Endothelial cell of umbilical vein (primary cell): ENCODE measurements at regions not wholly inside any gene's neighbourhood (a gene's known extent, or its start where the extent isn't known, plus 50 kb on each side); places are given as distances from the start of the nearest gene placed in this dataset.

ENCODE experiments used
- BruUV-seq: library from RNA; stranded (reverse); fragments of 400-500 nt; replicated peaks from 2 replicates; lab custom pipeline; 2021; lab: Mats Ljungman, UMichigan
- CTCF ChIA-PET: fragments of 300-600, 350-600 bp; sonication (Branson Sonifier 250); formaldehyde crosslinking; loops from one replicate; lab custom pipeline; 2021; ENCODE audit warnings: antibody characterized with exemption, inconsistent platforms; lab: Charles Lee
- POLR2A ChIA-PET: fragments of 300-600, 350-600 bp; sonication (Branson Sonifier 250); formaldehyde crosslinking; loops from one replicate; lab custom pipeline; 2021; ENCODE audit warnings: antibody characterized with exemption, inconsistent platforms; lab: Charles Lee
- DNase-seq: peaks from one replicate; pipeline ENCODE4 v3.0.0-alpha.2; 2011; ENCODE audit warnings: low read depth, low spot score
- FAIRE-seq: peaks from 2 replicates; lab custom pipeline; 2011; peaks lifted over from hg19 to GRCh38; lab: Jason Lieb, UNC
- H2AFZ ChIP-seq: 2 replicates; pipeline ENCODE4 v1.6.0; 2012; ENCODE audit warnings: low read depth, low read length, control low read depth, inconsistent platforms
- H3K27ac ChIP-seq: 2 replicates; pipeline ENCODE4 v1.5.1; 2011; ENCODE audit warnings: low read depth, mild to moderate bottlenecking, control low read depth, low read length, moderate library complexity; ENCODE audit not compliant: insufficient read depth
- H3K27me3 ChIP-seq, 2 experiments: 2 replicates each; pipeline versions ENCODE4 v1.6.0 to v1.6.1; 2011; ENCODE audit warnings: low read length in 2 of 2, mixed read lengths in 1 of 2; ENCODE audit not compliant: control insufficient read depth in 2 of 2, insufficient read depth in 2 of 2
- H3K36me3 ChIP-seq, 2 experiments: 2 replicates in 1 of 2; 3 replicates in 1 of 2; pipeline ENCODE4 v1.5.1; 2011; ENCODE audit warnings: low read length in 2 of 2, mild to moderate bottlenecking in 1 of 2, moderate library complexity in 1 of 2; ENCODE audit not compliant: control insufficient read depth in 2 of 2, insufficient read depth in 2 of 2; ENCODE audit errors: extremely low read depth in 1 of 2
- H3K4me1 ChIP-seq: 3 replicates; pipeline ENCODE4 v1.5.1; 2011; ENCODE audit warnings: mild to moderate bottlenecking, low read length; ENCODE audit not compliant: control insufficient read depth, insufficient read depth; ENCODE audit errors: extremely low read depth
- H3K4me2 ChIP-seq: 2 replicates; pipeline ENCODE4 v1.6.1; 2011; ENCODE audit warnings: low read length, control low read depth, mixed read lengths; ENCODE audit not compliant: insufficient read depth
- H3K4me3 ChIP-seq, 3 experiments: fragments of 200-600 bp in 1 of 3; sonication (generic), shearing (Covaris generic) in 1 of 3; replicated peaks in 1 of 3; 2 replicates each; pipeline ENCODE4 v1.5.1; 2011 to 2016; ENCODE audit warnings: control low read depth in 3 of 3, low read length in 3 of 3, mild to moderate bottlenecking in 2 of 3, inconsistent platforms in 1 of 3, low read depth in 1 of 3, moderate library complexity in 1 of 3; ENCODE audit not compliant: insufficient read depth in 1 of 3
- H3K79me2 ChIP-seq: 2 replicates; pipeline ENCODE4 v1.6.0; 2012; ENCODE audit warnings: low read length, inconsistent platforms; ENCODE audit not compliant: control insufficient read depth, insufficient read depth
- H3K9ac ChIP-seq: replicated peaks from 2 replicates; pipeline ENCODE3; 2011; ENCODE audit warnings: low read length, control low read depth; ENCODE audit not compliant: insufficient read depth; ENCODE audit errors: extremely low read depth
- H3K9me1 ChIP-seq: replicated peaks from 3 replicates; pipeline ENCODE4 v1.6.0; 2011; ENCODE audit warnings: mild to moderate bottlenecking, low read length; ENCODE audit not compliant: control insufficient read depth, insufficient read depth; ENCODE audit errors: extremely low read depth
- H3K9me3 ChIP-seq: replicated peaks from 2 replicates; pipeline ENCODE4 v1.5.1; 2012; ENCODE audit warnings: low read length, inconsistent platforms; ENCODE audit not compliant: control insufficient read depth, insufficient read depth
- H4K20me1 ChIP-seq: replicated peaks from 2 replicates; pipeline ENCODE3; 2011; ENCODE audit warnings: mild to moderate bottlenecking, low read length; ENCODE audit not compliant: control insufficient read depth, insufficient read depth; ENCODE audit errors: extremely low read depth
- CTCF ChIP-seq, 2 donors: IDR thresholded peaks; 1 replicate in 1 of 2; 2 replicates in 1 of 2; pipeline ENCODE4 v1.5.1; 2011; ENCODE audit warnings: low read length in 2 of 2, mild to moderate bottlenecking in 2 of 2, moderate library complexity in 2 of 2, control low read depth in 1 of 2, inconsistent platforms in 1 of 2, low read depth in 1 of 2; ENCODE audit not compliant: insufficient read depth in 1 of 2; ENCODE audit errors: extremely low read depth in 1 of 2
- EZH2 ChIP-seq: IDR thresholded peaks from 2 replicates; pipeline ENCODE4 v1.6.1; 2012; ENCODE audit warnings: borderline replicate concordance, low read depth, mild to moderate bottlenecking, moderate library complexity, low read length, inconsistent platforms; ENCODE audit not compliant: severe bottlenecking
- FOS ChIP-seq: IDR thresholded peaks from 2 replicates; pipeline ENCODE4 v1.6.1; 2011; ENCODE audit warnings: mild to moderate bottlenecking, low read length, moderate library complexity, borderline replicate concordance; ENCODE audit not compliant: insufficient read depth
- GATA2 ChIP-seq: IDR thresholded peaks from 2 replicates; pipeline ENCODE4 v1.7.0; 2011; ENCODE audit warnings: low read depth, mild to moderate bottlenecking, moderate library complexity, mixed read lengths, low read length; ENCODE audit not compliant: insufficient read length, insufficient read depth
- JUN ChIP-seq: IDR thresholded peaks from 2 replicates; pipeline ENCODE4 v1.6.1; 2011; ENCODE audit warnings: borderline replicate concordance, low read depth; ENCODE audit not compliant: insufficient read length, insufficient read depth
- MYC ChIP-seq: IDR thresholded peaks from one replicate; pipeline ENCODE4 v1.6.1; 2011; ENCODE audit warnings: mild to moderate bottlenecking, low read depth, low read length
- POLR2A ChIP-seq: IDR thresholded peaks from 2 replicates; pipeline ENCODE4 v1.6.1; 2012; ENCODE audit warnings: low read depth, mild to moderate bottlenecking, control low read depth, low read length
- POLR2AphosphoS5 ChIP-seq: IDR thresholded peaks from 2 replicates; pipeline ENCODE4 v1.6.1; 2012; ENCODE audit warnings: low read depth, mild to moderate bottlenecking, control low read depth, low read length, moderate library complexity; ENCODE audit not compliant: insufficient read depth
- dilution Hi-C: fragments of 300-500 bp; cut with MboI; formaldehyde crosslinking; loops from one replicate; pipeline ENCODE4 v1.15.0; 2019; ENCODE audit warnings: low sequenced_read_pairs; ENCODE audit not compliant: extremely low pct_ligation_motif_present
- intact Hi-C: fragments of 100-400 bp; cut with micrococcal nuclease; formaldehyde crosslinking; loops from one replicate; pipeline ENCODE4 v1.10.0; 2022
- TF ChIP-seq, protein P1 (sequence below): IDR thresholded peaks from 2 replicates; pipeline ENCODE4 v1.6.1; 2011; ENCODE audit not compliant: insufficient read depth, insufficient read length

DNA sequence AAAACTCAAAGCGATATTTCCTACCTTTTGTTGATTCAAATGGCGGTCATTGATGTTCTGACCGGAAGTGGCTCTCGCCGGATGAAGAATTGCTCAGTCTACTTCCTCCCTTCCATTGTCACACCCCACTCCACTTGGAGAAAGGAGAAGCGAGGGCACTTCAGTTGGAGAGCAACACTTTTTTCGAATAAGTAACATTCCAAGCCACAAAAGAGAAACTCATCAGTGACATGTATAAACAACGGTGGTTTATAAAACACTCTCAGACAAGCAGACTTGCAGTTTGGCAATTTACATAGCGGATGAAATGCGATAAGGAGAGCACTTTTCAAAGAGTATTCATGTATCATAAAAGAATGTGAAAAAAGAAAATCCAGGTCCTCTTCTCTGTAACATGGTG, 919.1 kb downstream of the MCTP2 start:
- no peak overlapping the region for H2AFZ ChIP-seq
- CTCF ChIA-PET, result no interaction called here
- H3K4me1 ChIP-seq, result no peaks in the 10 kb centered on the region
- dilution Hi-C loops (no loop called here), intact Hi-C loops (no loop called here)
- H3K79me2 ChIP-seq, result no peaks in the 10 kb centered on the region
- no peak overlapping the region for H3K9ac ChIP-seq
- POLR2A ChIA-PET, result no interaction called here
- no peak for DNase-seq
- H3K4me3 ChIP-seq, result no peak overlapping the region
- H3K9me3 ChIP-seq, result no peaks in the 10 kb centered on the region
- H4K20me1 ChIP-seq, result no peaks in the 10 kb centered on the region
- H3K4me2 ChIP-seq, result no peak overlapping the region
- no peaks in the 10 kb centered on the region for H3K36me3 ChIP-seq
- no TSS peak for BruUV-seq
- no peak for FAIRE-seq
- no peaks in the 10 kb centered on the region for H3K9me1 ChIP-seq
- H3K27ac ChIP-seq, result no peak overlapping the region
- no peak for TF ChIP-seq CTCF (IDR thresholded peaks at IDR 0.05; ENCODE audit: extremely low read depth in 1 of 2, insufficient read depth in 1 of 2, low read depth in 1 of 2, low read length in 2 of 2)
- TF ChIP-seq JUN, result no peak
- no peak for TF ChIP-seq GATA2
- no peaks in the 10 kb centered on the region for H3K27me3 ChIP-seq

DNA sequence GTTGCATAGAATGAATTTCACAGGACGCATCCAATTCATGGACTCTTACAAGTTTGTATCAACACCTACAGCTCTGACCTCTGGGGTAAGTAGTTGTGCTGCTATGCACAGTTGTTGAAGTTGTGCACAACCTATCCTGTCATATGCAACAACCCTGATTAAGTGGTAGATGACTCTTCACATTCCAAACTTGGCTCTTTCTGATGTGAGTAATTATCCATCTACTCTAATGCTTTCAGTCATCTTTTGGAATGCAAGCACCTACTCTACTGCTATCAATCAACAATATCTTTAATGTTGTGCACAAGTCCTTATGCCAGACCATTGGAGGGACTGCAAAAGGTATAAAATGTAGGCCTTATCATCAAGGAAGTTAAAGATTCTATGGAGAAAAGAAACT, 921.4 kb downstream of the MCTP2 start:
- Histone ChIP-seq H3K27me3 (no peaks in the 10 kb centered on the region), H4K20me1 (no peaks in the 10 kb centered on the region), H3K4me3 (no peak overlapping the region), H3K9me1 (no peaks in the 10 kb centered on the region), H3K9ac (no peak overlapping the region), H3K27ac (no peak overlapping the region), H3K4me2 (no peak overlapping the region), H2AFZ (no peak overlapping the region), H3K9me3 (no peaks in the 10 kb centered on the region), H3K4me1 (no peaks in the 10 kb centered on the region), H3K79me2 (no peaks in the 10 kb centered on the region), H3K36me3 (no peaks in the 10 kb centered on the region)
- ChIA-PET POLR2A (no interaction called here), CTCF (no interaction called here)
- BruUV-seq, result no TSS peak
- dilution Hi-C loops (no loop called here), intact Hi-C loops (no loop called here)
- no peak for TF ChIP-seq POLR2A
- TF ChIP-seq, protein P1, sequence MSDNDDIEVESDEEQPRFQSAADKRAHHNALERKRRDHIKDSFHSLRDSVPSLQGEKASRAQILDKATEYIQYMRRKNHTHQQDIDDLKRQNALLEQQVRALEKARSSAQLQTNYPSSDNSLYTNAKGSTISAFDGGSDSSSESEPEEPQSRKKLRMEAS, result no peak
- TF ChIP-seq CTCF (IDR thresholded peaks at IDR 0.05; ENCODE audit: extremely low read depth in 1 of 2, insufficient read depth in 1 of 2, low read depth in 1 of 2, low read length in 2 of 2), result no peak
- TF ChIP-seq GATA2, result no peak
- no peak for TF ChIP-seq POLR2AphosphoS5
- no peak for TF ChIP-seq MYC
- no peak for TF ChIP-seq FOS
- TF ChIP-seq JUN, result no peak
- no peak for TF ChIP-seq EZH2
- FAIRE-seq (no peak), DNase-seq (no peak)
